Left colon (tissue), 2 donors: ENCODE measurements at regions not wholly inside any gene's neighbourhood (a gene's known extent, or its start where the extent isn't known, plus 50 kb on each side); places are given as distances from the start of the nearest gene placed in this dataset.
"Not testable (repeated sequence)": the region's sequence is repeated elsewhere in the genome, so short reads cannot be mapped to it uniquely, and the experiment has no call there.

Experiments
- ATAC-seq: fragments of 200-7000 bp; cut with Tn5 transposase; one replicate; pipeline ENCODE4 v1.9.1; 2020; ENCODE audit warnings: mild to moderate bottlenecking, moderate library complexity
- DNase-seq, 2 donors: peaks; one replicate each; pipeline ENCODE4 v3.0.0-alpha.2; 2020
- intact Hi-C, 2 donors: fragments of 100-400 bp; cut with DNase I in 1 of 2; cut with micrococcal nuclease in 1 of 2; formaldehyde crosslinking; loops; one replicate each; pipeline versions ENCODE4 v1.11.2 to v1.14.0; 2022; cut with DNase I, micrococcal nuclease
- donor health status: DM: no; HTN: no; CAD: no.
- donor health status: DM: yes; HTN: yes; CAD: no.

DNA sequence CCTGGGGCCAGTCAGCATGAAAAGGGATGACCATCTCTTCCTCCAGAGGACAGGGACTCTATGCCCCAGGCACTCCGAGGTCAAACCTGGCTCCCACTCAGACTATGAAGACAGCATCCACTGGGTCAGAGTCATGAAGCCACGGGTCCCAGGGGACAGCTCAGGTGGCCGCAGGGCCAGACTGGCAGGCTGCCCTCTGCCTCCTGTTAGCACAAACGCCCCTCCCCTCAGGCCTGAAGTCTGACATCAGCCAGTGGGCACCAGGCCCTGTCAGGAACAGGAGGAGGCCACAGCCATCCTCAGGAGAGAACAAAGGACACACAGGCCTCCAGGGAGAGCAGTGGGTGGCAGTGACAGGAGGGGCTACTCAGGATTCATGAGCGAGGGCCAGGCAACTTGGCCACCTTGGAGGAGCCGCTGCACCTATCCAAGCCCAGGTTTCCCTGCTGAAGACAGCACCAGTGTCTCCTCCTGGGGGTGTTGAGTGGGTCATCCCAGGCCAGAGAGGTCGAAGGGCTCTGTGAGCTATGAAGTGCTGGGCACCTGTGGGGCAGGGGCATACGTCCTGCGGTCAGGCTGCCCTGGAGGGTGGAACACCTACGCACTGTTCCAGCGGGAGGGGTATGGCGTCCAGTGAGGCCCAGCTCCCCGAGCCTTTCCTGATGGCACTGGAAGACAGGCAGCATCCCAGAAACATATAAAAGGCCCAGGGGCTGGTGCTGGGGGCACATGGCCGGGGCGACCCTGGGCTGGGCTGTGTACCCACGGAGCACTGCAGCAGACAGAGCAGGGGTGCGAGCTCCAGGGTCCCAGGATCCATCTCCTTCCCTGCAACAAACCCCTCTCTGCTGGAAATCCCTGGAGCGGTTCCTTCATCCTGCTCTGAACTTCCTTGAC lies 171.0 kb upstream of the FOXD4L5 start:
- ATAC-seq, intact Hi-C loops, DNase-seq: not testable (repeated sequence)

DNA sequence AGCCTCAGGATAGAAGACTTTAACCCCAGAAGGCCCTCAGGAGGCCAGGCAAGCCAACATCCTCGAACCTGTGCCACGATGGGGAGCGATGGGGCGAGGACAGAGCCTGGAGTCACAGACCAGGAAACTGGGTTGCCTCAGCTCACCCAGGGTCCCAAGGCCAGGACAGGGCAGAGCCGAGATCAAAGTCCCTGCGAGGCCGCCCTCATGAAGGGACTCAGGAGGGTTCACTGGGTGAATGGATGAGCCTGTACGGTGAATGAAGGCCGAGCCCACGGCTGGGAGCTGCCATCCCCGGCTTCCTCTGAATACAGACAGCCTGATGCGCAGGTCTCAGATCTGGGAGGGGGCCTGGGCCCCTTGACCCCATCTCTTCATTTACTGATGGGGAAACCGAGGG lies 170.1 kb upstream of the FOXD4L5 start:
- DNase-seq, intact Hi-C loops, ATAC-seq: not testable (repeated sequence)

DNA sequence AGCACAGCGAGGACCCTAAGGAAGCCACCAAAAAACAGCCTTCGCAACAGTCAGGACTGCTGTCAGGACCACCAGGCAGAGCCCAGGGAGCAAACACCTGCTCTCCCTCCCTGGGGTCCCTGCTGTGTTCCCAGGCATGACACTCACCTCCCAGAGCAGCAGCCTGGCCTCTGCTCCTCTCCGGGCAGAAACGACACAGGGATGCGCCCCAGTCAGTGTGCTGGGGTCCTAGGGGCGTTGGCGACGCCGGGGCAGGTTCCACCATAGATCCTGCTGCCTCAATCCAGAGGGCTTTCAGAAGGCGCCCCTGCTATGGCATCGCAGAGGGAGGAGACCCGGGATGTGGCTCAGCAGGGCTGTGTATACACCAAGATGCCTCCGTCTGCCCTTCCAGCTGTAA lies 169.7 kb upstream of the FOXD4L5 start:
- intact Hi-C loops, ATAC-seq: not testable (repeated sequence)

DNA sequence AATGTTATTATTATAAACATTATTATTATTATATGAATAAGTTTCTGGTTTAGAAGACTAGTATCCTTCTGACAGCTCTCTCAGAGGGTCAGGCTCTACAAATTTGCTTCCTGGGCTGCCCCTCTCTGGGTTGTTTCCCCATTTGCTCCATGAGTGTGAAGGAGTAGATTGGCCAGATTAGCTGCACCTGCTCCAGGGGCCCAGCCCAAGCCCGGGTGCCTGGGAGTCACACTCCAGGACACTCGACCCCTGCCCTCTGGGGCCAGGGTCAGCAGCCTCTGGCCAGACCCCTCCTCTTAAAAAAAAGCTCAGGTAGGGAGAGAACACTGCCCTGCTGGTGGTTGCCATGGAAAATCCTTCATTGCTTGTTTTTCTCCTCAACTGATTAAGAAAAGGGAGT lies 169.0 kb upstream of the FOXD4L5 start:
- intact Hi-C loops, ATAC-seq, DNase-seq: not testable (repeated sequence)

More for the DNA sequence above, 169.7 kb upstream of the FOXD4L5 start:
- DNase-seq, result not testable (repeated sequence)

DNA sequence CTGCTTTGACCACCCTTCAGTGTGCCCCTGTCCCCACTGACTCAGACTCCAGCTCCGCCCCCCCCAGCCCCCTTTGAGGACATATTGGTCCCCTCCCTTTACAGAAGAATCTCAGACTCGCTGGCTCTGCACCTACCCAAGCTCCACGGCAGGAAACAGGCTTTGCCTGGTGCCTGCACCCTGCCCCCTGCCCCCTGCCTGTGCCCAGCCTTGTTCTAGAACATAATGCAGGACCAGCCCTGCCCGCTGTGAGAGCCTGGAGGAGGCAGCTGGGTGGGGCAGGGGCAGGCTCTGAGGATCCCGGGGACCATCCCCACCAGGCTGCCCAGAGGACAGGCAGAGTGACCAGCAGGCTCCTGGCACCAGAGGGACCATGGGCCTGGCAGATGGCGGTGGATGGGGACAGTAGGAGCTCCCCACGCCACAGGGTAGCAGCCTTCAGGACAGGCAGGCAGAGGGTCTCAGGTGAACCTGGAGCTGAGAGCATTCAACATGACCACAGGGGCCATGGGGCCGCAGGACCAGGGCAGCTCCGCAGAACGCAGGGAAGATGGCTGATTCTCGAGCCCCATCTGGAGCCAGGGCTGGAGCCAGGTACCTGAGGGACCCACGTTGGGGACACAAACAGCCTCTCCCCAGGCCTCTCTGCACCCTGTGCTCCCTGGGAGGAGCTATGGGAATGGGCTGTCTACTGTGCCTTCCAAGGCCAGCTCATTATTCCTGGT lies 165.0 kb upstream of the FOXD4L5 start:
- DNase-seq, ATAC-seq, intact Hi-C loops: not testable (repeated sequence)

DNA sequence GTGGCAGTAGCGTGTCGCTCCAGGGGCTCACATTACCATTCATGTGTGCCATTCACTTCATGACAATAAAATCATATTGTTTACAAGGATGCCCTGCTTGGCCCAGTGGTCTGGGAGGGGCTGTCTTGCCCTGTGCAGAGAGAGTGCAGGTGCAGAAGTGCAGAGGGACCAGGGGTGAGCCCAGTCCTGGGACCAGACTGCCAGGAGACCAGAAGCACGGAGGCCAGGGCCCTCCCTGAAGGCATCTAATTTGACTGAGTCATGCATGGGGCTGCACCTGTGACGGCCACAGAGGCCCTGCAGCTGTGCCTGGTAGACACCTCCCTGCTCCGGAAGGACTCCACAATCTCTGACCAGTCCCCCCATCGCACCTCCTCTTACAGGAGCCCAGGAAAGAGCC lies 164.4 kb upstream of the FOXD4L5 start:
- intact Hi-C loops, result no loop called here
- ATAC-seq (no peak), DNase-seq (no peak)

DNA sequence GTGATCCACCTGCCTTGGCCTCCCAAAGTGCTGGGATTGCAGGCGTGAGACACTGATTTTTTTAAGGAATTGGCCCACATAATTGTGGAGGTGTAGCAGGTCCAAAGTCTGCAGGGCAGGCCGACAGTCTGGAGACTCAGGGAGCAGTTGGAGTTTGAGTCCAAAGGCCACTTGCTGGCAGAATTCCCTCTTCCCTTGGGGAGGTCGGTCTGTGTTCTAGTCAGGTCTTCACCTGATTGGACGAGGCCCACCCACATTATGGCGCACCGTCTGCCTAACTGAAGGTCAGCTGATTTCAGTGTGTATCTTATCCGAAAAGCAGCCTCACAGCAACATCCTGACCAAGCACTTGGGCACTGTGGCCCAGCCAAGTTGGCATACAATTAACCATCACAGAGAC lies 162.1 kb upstream of the FOXD4L5 start:
- intact Hi-C loops, DNase-seq: not testable (repeated sequence)
- peak; percentile 50 for ATAC-seq

DNA sequence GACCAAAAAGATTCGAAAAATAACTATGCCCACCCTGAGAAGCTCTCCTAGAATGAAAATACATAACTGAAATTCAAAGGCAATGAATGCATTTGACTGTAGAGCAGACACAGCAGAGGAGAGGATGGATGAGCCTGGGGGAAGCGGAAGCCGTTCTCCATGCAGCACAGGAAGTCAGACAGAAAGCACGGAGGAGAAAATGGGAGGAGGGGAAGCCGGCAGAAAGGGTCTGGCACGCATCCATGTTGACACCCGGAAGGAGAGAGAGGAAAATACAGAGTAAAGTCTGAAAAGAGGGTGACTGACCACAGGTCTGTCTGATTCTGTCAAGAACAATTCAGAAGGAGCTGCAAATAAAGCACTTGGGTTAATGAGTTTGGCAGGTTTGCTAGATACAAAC lies 161.0 kb upstream of the FOXD4L5 start:
- ATAC-seq, intact Hi-C loops, DNase-seq: not testable (repeated sequence)

DNA sequence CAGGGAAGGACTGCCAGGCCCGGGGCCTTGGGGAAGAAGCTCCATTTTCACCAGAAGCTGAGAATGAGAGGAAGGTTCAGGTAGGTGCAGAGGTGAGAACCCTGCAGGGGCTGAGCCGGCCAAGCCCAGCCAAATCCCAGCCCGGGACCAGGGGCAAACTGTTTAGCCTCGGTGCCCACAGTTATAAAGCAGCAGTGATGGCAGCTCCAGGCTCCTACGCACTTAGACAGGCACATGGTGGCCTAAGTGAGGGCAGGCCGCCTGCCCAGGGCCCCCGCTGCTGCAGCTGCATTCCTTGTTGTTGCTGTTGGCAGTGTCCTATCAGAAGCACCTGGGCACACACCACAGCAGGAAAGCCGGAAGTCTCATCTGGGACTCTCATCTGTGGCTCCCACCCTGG lies 159.9 kb upstream of the FOXD4L5 start:
- intact Hi-C loops, result no loop called here
- DNase-seq (no peak), ATAC-seq (no peak)

DNA sequence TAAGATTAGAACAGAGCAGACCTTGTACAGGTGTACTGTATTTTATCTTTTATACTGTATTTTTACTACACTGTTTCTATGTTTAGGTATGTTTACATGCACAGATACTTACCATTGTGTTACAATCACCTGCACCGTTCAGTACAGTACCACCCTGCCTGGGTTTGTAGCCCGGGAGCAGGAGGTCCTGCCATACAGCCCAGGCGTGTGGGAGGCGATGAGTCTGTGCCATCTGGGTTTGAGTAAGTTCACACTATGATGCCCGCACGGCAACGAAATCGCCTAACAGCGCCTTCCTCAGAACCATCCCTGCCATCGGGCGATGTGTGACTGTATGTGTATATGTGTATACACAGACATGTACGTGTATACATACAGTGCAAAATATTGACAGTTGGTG lies 157.1 kb upstream of the FOXD4L5 start:
- intact Hi-C loops, ATAC-seq, DNase-seq: not testable (repeated sequence)

DNA sequence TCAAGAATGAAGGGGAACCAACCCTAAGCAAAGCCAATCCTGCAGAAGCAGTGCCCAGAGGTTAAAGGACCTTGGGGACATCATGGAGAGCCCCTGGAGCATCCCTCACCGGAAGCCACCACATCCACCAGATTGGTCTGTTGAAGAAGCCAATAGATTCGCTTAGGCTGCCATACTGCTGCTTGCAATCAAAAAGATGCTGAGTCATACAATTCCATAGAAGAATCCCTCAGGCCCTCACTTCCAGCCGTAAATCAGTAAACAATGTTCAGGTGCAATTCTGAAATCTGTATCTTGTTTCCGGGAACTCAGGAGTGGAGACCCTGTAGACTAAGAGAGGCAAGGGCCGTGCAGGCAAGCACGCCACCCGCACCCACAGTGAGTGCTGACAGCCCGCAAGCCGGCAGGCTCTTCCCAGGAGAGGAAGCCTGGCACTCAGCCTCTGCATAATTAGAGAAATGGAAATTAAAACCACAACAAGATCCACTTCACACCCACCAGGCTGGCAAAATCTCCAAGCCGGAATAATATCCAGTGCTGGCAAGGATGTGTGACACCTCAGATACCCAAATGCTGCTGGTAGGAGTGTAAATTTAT lies 156.4 kb upstream of the FOXD4L5 start:
- DNase-seq, intact Hi-C loops, ATAC-seq: not testable (repeated sequence)

DNA sequence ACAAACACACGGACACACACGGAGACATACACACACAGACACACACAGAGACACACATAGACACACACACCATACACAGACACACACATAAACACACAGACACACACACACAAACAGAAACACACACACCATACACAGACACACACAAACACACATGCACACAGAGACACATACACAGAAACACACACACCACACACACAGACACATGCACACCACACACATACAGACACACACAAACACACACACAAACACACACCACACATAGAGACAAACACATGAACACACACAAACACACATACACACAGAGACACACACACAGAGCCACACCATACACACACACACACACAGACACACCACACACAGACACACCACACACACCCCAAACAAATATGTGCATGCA lies 152.7 kb upstream of the FOXD4L5 start:
- DNase-seq, result no peak
- no peak for ATAC-seq
- intact Hi-C loops, result no loop called here

DNA sequence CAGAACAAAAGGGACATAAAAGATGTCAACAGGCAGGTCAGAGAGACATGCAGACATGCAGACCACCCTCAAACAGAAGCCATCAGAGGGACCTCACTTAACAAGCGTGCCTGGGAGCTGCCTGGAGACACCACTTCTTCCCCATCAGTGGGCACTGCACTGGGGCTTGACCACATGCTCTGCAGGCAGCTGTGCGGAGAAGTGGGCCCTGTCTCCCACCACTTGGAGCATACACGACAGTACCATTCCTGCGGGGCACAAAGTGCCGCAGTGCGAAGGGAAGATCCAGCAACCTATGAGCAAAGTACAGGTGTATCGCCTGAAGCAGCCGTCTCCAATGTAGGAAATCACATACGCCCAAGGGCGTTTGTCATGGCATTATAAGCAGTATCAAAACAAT lies 150.5 kb upstream of the FOXD4L5 start:
- ATAC-seq (no peak), DNase-seq (no peak)
- intact Hi-C loops, result no loop called here

DNA sequence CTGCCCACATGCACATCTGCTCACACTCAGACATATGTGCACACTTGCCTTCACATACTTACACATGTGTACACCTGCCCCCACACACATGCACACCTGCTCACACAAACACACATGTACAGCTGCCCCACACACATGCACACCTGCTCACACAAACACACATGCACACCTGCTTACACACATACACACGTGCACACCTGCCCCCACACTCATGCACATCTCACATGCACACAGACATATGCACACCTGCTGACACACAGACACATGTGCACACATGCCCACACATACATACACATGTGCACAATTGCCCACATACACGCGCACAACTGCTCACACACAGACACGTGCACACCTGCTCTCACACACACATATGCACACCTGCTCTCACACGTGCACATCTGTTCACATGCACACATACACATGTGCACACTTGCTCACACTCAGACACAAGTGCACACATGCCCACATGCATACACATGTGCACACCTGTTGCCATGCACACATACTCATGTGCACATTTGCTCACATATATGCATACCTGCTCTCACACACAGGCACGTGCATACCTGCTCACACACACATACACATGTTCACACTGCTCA lies 147.8 kb upstream of the FOXD4L5 start:
- intact Hi-C loops, result no loop called here
- DNase-seq (no peak), ATAC-seq (no peak)

DNA sequence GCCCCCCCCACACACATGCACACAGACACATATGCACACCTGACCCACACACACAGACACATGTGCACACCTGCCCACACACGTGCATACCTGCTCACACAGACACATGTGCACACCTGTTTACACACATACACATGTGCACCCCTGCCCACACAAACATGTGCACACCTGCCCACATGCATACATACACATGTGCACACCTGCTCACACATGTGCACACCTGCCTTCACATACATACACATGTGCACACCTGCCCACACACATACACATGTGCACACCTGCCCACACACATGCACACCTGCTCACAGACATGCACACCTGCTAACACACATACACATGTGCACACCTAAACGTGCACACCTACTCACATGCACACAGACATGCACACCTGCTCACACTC lies 147.0 kb upstream of the FOXD4L5 start:
- intact Hi-C loops, result no loop called here
- DNase-seq (no peak), ATAC-seq (no peak)

DNA sequence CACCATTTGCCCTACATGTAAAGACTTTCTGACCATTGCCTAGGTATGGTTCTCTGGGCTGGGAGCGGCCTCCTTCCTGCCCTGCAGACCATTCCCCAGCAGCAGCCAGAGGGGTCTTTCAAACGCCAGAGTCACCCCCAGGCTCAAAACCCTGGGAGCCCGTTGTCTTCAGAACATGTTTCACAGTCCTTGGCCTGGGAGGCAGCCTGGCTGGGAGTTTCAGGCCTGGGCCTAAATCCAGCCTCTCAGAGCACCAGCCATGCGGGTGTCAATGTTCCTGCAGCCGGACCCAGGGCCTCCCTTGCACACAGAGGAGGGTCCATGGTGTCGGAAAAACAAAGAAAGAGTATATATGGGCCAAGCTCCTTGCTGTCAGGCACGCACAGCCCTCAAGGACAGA lies 145.2 kb upstream of the FOXD4L5 start:
- ATAC-seq, result no peak
- intact Hi-C loops, result no loop called here
- DNase-seq, result no peak

DNA sequence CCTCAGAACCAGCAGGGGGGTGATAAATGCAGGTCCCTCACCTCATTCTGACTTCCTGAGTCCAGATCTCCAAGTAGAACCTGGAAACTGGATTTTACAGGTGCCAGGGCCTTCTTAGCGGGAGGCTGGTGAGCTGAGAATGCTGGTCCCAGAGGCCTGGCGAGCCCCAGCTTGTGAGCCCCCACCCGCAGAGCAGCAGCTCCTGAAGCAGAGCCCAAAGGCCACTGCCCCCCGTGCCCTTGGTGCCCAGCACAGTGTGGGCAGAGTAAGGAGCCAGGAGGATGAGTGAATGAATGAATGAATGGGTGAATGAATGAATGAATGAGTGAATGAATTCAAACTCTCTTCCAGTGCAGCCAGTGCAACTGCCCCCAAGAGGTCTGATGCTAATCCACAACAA lies 142.4 kb upstream of the FOXD4L5 start:
- intact Hi-C loops, DNase-seq, ATAC-seq: not testable (repeated sequence)

DNA sequence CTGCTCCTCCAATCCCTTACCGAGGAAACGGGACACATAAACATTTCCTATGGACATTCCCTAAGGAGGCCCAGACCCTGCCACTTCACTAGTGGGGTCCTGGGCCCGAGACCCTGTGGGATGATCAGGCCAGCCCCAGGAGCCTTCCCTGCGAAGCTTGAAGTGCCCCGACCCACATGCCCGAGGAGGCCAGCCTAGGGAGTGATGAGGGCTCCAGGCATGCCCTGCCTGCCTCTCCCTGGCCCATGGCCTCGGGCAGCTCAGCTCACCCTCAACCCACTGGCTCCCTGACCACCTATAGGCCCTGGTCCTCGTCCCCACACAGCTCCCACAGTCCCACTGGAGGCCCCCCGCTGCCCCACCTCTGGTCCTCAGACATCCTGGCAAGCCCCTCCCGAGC lies 141.8 kb upstream of the FOXD4L5 start:
- DNase-seq, intact Hi-C loops, ATAC-seq: not testable (repeated sequence)

DNA sequence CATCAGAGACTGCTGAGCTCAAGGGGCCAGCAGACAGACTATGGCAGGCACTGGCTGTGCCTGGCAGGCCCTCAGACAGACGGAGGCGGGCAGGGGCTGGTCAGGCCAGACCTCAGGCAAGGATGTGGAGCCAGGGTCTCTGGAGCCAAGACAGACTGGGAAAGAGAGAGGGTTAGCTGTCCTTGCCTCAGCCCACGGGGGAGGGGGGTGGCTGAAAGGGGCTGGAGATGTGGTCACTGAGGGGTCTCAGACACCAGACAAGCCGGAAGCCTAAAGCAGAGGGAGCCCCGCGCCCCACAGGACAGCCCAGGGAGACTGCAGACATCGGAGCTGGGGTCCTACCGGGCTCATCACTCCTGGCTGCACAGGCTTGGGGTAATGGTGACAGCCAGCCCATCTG lies 141.2 kb upstream of the FOXD4L5 start:
- ATAC-seq (no peak), DNase-seq (no peak)
- intact Hi-C loops, result no loop called here
